ENCODE measurements at regions not wholly inside any gene's neighbourhood (a gene's known extent, or its start where the extent isn't known, plus 50 kb on each side); places are given as distances from the start of the nearest gene placed in this dataset.

- TF ChIP-seq CTCF (IDR thresholded peaks at IDR 0.05; ENCODE audit: low read length, missing control alignments) = no peak
These were observed 107.2 kb upstream of the WNT4 start for GRCh38 chr1:22249928-22250680.

GRCh38 chr1:22250724-22251123 lies 107.8 kb upstream of the WNT4 start:
- H3K4me3 ChIP-seq (replicated peaks; ENCODE audit: low read depth, low read length) = no peak overlapping the region
- DNase-seq (ENCODE audit: low read depth) = no peak
- no peak for TF ChIP-seq CTCF (IDR thresholded peaks at IDR 0.05; ENCODE audit: low read length, missing control alignments)

More at GRCh38 chr1:22249928-22250680, 107.2 kb upstream of the WNT4 start:
- DNase-seq (ENCODE audit: low read depth) = no peak
- H3K4me3 ChIP-seq (replicated peaks; ENCODE audit: low read depth, low read length) = no peak overlapping the region

GRCh38 chr1:22252251-22252650 lies 109.4 kb upstream of the WNT4 start:
- TF ChIP-seq CTCF (IDR thresholded peaks at IDR 0.05; ENCODE audit: low read length, missing control alignments) = no peak
- DNase-seq (ENCODE audit: low read depth) = no peak
- no peak overlapping the region for H3K4me3 ChIP-seq (replicated peaks; ENCODE audit: low read depth, low read length)

- TF ChIP-seq CTCF (IDR thresholded peaks at IDR 0.05; ENCODE audit: low read length, missing control alignments) = no peak
- DNase-seq (ENCODE audit: low read depth) = no peak
- H3K4me3 ChIP-seq (replicated peaks; ENCODE audit: low read depth, low read length) = no peak overlapping the region
These were observed 110.3 kb upstream of the WNT4 start for GRCh38 chr1:22253012-22253790.

- no peak for DNase-seq (ENCODE audit: low read depth)
- no peak overlapping the region for H3K4me3 ChIP-seq (replicated peaks; ENCODE audit: low read depth, low read length)
- no peak for TF ChIP-seq CTCF (IDR thresholded peaks at IDR 0.05; ENCODE audit: low read length, missing control alignments)
These were observed 111.9 kb upstream of the WNT4 start for GRCh38 chr1:22254756-22255155.

GRCh38 chr1:22255341-22256212 lies 112.7 kb upstream of the WNT4 start:
- DNase-seq (ENCODE audit: low read depth) = no peak
- TF ChIP-seq CTCF (IDR thresholded peaks at IDR 0.05; ENCODE audit: low read length, missing control alignments) = no peak
- no peak overlapping the region for H3K4me3 ChIP-seq (replicated peaks; ENCODE audit: low read depth, low read length)
